PC-9 (cell line): ENCODE measurements at regions not wholly inside any gene's neighbourhood (a gene's known extent, or its start where the extent isn't known, plus 50 kb on each side); places are given as distances from the start of the nearest gene placed in this dataset.

Source experiments
- BruUV-seq: library from RNA; stranded (reverse); fragments of 400-500 nt; replicated peaks from 2 replicates; lab custom pipeline; 2021; lab: Mats Ljungman, UMichigan
- CTCF ChIA-PET: fragments of 300-600 bp; sonication (Branson Sonifier 250); formaldehyde crosslinking; loops from one replicate; lab custom pipeline; 2022; ENCODE audit warnings: antibody characterized with exemption; lab: Charles Lee
- POLR2A ChIA-PET: fragments of 300-600 bp; sonication (Branson Sonifier 250); formaldehyde crosslinking; loops from one replicate; lab custom pipeline; 2022; ENCODE audit warnings: antibody characterized with exemption; ENCODE audit not compliant: unreplicated experiment; lab: Charles Lee
- DNase-seq, 2 experiments: peaks; one replicate each; pipeline versions ENCODE4 v3.0.0 to v3.0.0-alpha.2; 2015 to 2022; ENCODE audit warnings: mixed read lengths in 1 of 2
- H2AFZ ChIP-seq: fragments of 200-600 bp; sonication (generic); 2 replicates; pipeline ENCODE4 v1.8.1; 2017; ENCODE audit warnings: antibody characterized with exemption
- H3F3A ChIP-seq: fragments of 200-600 bp; sonication (generic); 2 replicates; pipeline ENCODE4 v1.8.1; 2017; ENCODE audit warnings: antibody characterized with exemption, mild to moderate bottlenecking, low read depth; ENCODE audit not compliant: insufficient read depth
- H3K27ac ChIP-seq: fragments of 200-600 bp; sonication (generic); 2 replicates; pipeline ENCODE4 v1.6.1; 2016; ENCODE audit warnings: mixed run types
- H3K27me3 ChIP-seq: fragments of 200-600 bp; sonication (generic); 2 replicates; pipeline ENCODE4 v1.6.1; 2016; ENCODE audit warnings: low read depth, mixed run types; ENCODE audit not compliant: insufficient read depth
- H3K36me3 ChIP-seq: fragments of 200-600 bp; sonication (generic); 2 replicates; pipeline ENCODE4 v1.6.1; 2016; ENCODE audit warnings: low read depth, mixed run types
- H3K4me1 ChIP-seq: fragments of 200-600 bp; sonication (generic); replicated peaks from 2 replicates; pipeline ENCODE4 v1.6.1; 2016; ENCODE audit warnings: mixed run types; ENCODE audit not compliant: insufficient read depth
- H3K4me2 ChIP-seq: fragments of 200-600 bp; sonication (generic); 2 replicates; pipeline ENCODE4 v1.6.1; 2017; ENCODE audit warnings: mixed run types
- H3K4me3 ChIP-seq: fragments of 200-600 bp; sonication (generic); 2 replicates; pipeline ENCODE4 v1.6.1; 2016; ENCODE audit warnings: mixed run types
- H3K79me2 ChIP-seq: fragments of 200-600 bp; sonication (generic); 2 replicates; pipeline ENCODE4 v1.6.1; 2017; ENCODE audit warnings: low read depth, mixed run types
- H3K9me2 ChIP-seq: fragments of 200-600 bp; sonication (generic); 2 replicates; pipeline ENCODE4 v1.8.1; 2017; ENCODE audit warnings: mild to moderate bottlenecking; ENCODE audit not compliant: insufficient read depth
- H3K9me3 ChIP-seq: fragments of 200-600 bp; sonication (generic); 2 replicates; pipeline ENCODE4 v1.8.1; 2016; ENCODE audit warnings: low read depth; ENCODE audit not compliant: insufficient read depth
- H4K20me1 ChIP-seq: fragments of 200-600 bp; sonication (generic); 2 replicates; pipeline ENCODE4 v1.8.1; 2017; ENCODE audit not compliant: insufficient read depth
- CTCF ChIP-seq: fragments of 200-600 bp; sonication (generic); conservative IDR thresholded peaks from 2 replicates; pipeline ENCODE4 v1.6.1; 2017; ENCODE audit warnings: mixed run types, antibody characterized with exemption, mild to moderate bottlenecking, moderate library complexity
- EZH2 ChIP-seq: fragments of 200-600 bp; sonication (generic); IDR thresholded peaks from 2 replicates; pipeline ENCODE4 v1.8.0; 2017; ENCODE audit warnings: antibody characterized with exemption, low read depth
- intact Hi-C: fragments of 100-400 bp; cut with micrococcal nuclease; formaldehyde crosslinking; loops from one replicate; pipeline ENCODE4 v1.10.0; 2022; ENCODE audit not compliant: unreplicated experiment

GRCh38 chr15:88377509-88377908, 89.7 kb downstream of the MRPL46 start:
- DNase-seq = no peak
- Histone ChIP-seq H3F3A (no peaks in the 10 kb centered on the region), H4K20me1 (no peaks in the 10 kb centered on the region), H3K27me3 (peaks cover 50% of the 10 kb centered on the region), H3K9me2 (no peaks in the 10 kb centered on the region), H3K79me2 (no peaks in the 10 kb centered on the region), H3K4me2 (no peak overlapping the region), H3K36me3 (no peaks in the 10 kb centered on the region), H3K9me3 (no peaks in the 10 kb centered on the region), H3K27ac (no peak overlapping the region), H2AFZ (no peak overlapping the region), H3K4me3 (no peak overlapping the region), H3K4me1 (no peaks in the 10 kb centered on the region)
- TF ChIP-seq CTCF (no peak), EZH2 (no peak)
- ChIA-PET POLR2A (no interaction called here), CTCF (no interaction called here)
- intact Hi-C loops = no loop called here
- BruUV-seq = no TSS peak

GRCh38 chr15:88376574-88377174, 90.5 kb downstream of the MRPL46 start:
- H3K27me3 ChIP-seq = peaks cover 45% of the 10 kb centered on the region
- DNase-seq = no peak
- H2AFZ ChIP-seq = no peak overlapping the region
- H3K4me3 ChIP-seq = no peak overlapping the region
- H4K20me1 ChIP-seq = no peaks in the 10 kb centered on the region
- H3K9me2 ChIP-seq = no peaks in the 10 kb centered on the region
- no TSS peak for BruUV-seq
- POLR2A ChIA-PET = no interaction called here
- intact Hi-C loops = no loop called here
- H3K9me3 ChIP-seq = no peaks in the 10 kb centered on the region
- no peak overlapping the region for H3K4me2 ChIP-seq
- no peaks in the 10 kb centered on the region for H3K79me2 ChIP-seq
- H3F3A ChIP-seq = no peaks in the 10 kb centered on the region
- H3K4me1 ChIP-seq = no peaks in the 10 kb centered on the region
- no peaks in the 10 kb centered on the region for H3K36me3 ChIP-seq
- no peak overlapping the region for H3K27ac ChIP-seq
- CTCF ChIA-PET = no interaction called here
- TF ChIP-seq EZH2 (no peak), CTCF (no peak)

GRCh38 chr15:88375234-88375927, 91.8 kb downstream of the MRPL46 start:
- CTCF ChIA-PET = no interaction called here
- BruUV-seq = no TSS peak
- H3K36me3 ChIP-seq = no peaks in the 10 kb centered on the region

More at GRCh38 chr15:88375234-88375927, 91.8 kb downstream of the MRPL46 start:
- intact Hi-C loops = no loop called here
- POLR2A ChIA-PET = no interaction called here
- Histone ChIP-seq H3K4me3 (no peak overlapping the region), H3K79me2 (no peaks in the 10 kb centered on the region), H3K27ac (no peak overlapping the region), H3K27me3 (peaks cover 44% of the 10 kb centered on the region), H3K9me2 (no peaks in the 10 kb centered on the region), H4K20me1 (no peaks in the 10 kb centered on the region), H3K4me2 (no peak overlapping the region), H2AFZ (no peak overlapping the region), H3K9me3 (no peaks in the 10 kb centered on the region), H3K4me1 (no peaks in the 10 kb centered on the region), H3F3A (no peaks in the 10 kb centered on the region)
- TF ChIP-seq CTCF = no peak
- TF ChIP-seq EZH2 = no peak
- DNase-seq = no peak
